CD4-positive, alpha-beta T cell (primary cell): ENCODE measurements at regions not wholly inside any gene's neighbourhood (a gene's known extent, or its start where the extent isn't known, plus 50 kb on each side); places are given as distances from the start of the nearest gene placed in this dataset.
A peak's percentile ranks its signal among the peaks of the same experiment; 100 is the strongest.

Experiments
- ATAC-seq: fragments of 200-7000 bp; cut with Tn5 transposase; one replicate; pipeline ENCODE4 v1.10.0; 2022; ENCODE audit warnings: mild to moderate bottlenecking; ENCODE audit not compliant: poor library complexity
- CTCF ChIA-PET: fragments of 350-600 bp; sonication (Branson Sonifier 250); formaldehyde crosslinking; loops from one replicate; lab custom pipeline; 2021; ENCODE audit warnings: antibody characterized with exemption, inconsistent platforms; lab: Charles Lee
- POLR2A ChIA-PET: fragments of 350-600 bp; sonication (Branson Sonifier 250); formaldehyde crosslinking; loops from one replicate; lab custom pipeline; 2021; ENCODE audit warnings: antibody characterized with exemption, inconsistent platforms; lab: Charles Lee
- DNase-seq, 14 experiments: peaks; one replicate each; pipeline ENCODE4 v3.0.0-alpha.2; 2013 to 2020; ENCODE audit warnings: mixed read lengths in 2 of 14
- H3K27ac ChIP-seq, 2 donors: one replicate each; pipeline versions ENCODE4 v1.5.1 to v1.7.0; 2013; ENCODE audit warnings: low read length in 2 of 2, low read depth in 1 of 2, mild to moderate bottlenecking in 1 of 2
- H3K27me3 ChIP-seq, 2 experiments: 1 replicate in 1 of 2; 2 replicates in 1 of 2; pipeline versions ENCODE4 v1.6.1 to v1.7.0; 2013; ENCODE audit warnings: low read length in 2 of 2, control low read depth in 1 of 2, mild to moderate bottlenecking in 1 of 2, moderate library complexity in 1 of 2; ENCODE audit not compliant: insufficient read depth in 2 of 2, control insufficient read depth in 1 of 2
- H3K36me3 ChIP-seq: one replicate; pipeline ENCODE4 v1.6.1; 2013; ENCODE audit warnings: low read length, control low read depth; ENCODE audit not compliant: insufficient read depth
- H3K4me1 ChIP-seq: one replicate; pipeline ENCODE4 v1.6.1; 2013; ENCODE audit warnings: low read length, control low read depth; ENCODE audit not compliant: insufficient read depth
- H3K4me3 ChIP-seq: one replicate; pipeline ENCODE4 v1.5.1; 2013; ENCODE audit warnings: mild to moderate bottlenecking, low read length, moderate library complexity
- H3K9me3 ChIP-seq, 2 experiments: 1 replicate in 1 of 2; 2 replicates in 1 of 2; pipeline versions ENCODE4 v1.6.1 to v1.7.0; 2013; ENCODE audit warnings: low read length in 2 of 2, mild to moderate bottlenecking in 2 of 2, control low read depth in 1 of 2, moderate library complexity in 1 of 2; ENCODE audit not compliant: control insufficient read depth in 1 of 2, insufficient read depth in 1 of 2
- H3K27ac Mint-ChIP-seq: one replicate; pipeline ENCODE4 v1.8.0; 2020; ENCODE audit warnings: mixed read lengths
- H3K27me3 Mint-ChIP-seq: one replicate; pipeline ENCODE4 v1.8.0; 2021; ENCODE audit warnings: mixed read lengths
- H3K36me3 Mint-ChIP-seq: one replicate; pipeline ENCODE4 v1.8.0; 2021; ENCODE audit warnings: low read depth, mixed read lengths
- H3K4me1 Mint-ChIP-seq: one replicate; pipeline ENCODE4 v1.8.0; 2021; ENCODE audit warnings: low read depth, mixed read lengths
- H3K4me3 Mint-ChIP-seq: one replicate; pipeline ENCODE4 v1.8.0; 2020; ENCODE audit warnings: mild to moderate bottlenecking, mixed read lengths
- H3K9me3 Mint-ChIP-seq: one replicate; pipeline ENCODE4 v1.8.0; 2020; ENCODE audit warnings: mixed read lengths
- CTCF ChIP-seq: fragments of 200-600 bp; IDR thresholded peaks from one replicate; pipeline ENCODE4 v1.8.0; 2022; ENCODE audit warnings: antibody characterized with exemption, mild to moderate bottlenecking
- intact Hi-C, 2 experiments: fragments of 100-400 bp; cut with DNase I in 1 of 2; cut with micrococcal nuclease in 1 of 2; formaldehyde crosslinking; loops; one replicate each; pipeline versions ENCODE4 v1.15.1 to v1.9.0; 2023 to 2025; cut with DNase I, micrococcal nuclease

- H3K9me3 ChIP-seq, result no peaks in the 10 kb centered on the region
- ChIA-PET CTCF (no interaction called here), POLR2A (no interaction called here)
- H3K36me3 Mint-ChIP-seq, result no peaks in the 10 kb centered on the region
- H3K36me3 ChIP-seq, result no peaks in the 10 kb centered on the region
- intact Hi-C loops, result no loop called here
- no peaks in the 10 kb centered on the region for H3K9me3 Mint-ChIP-seq
- no peak overlapping the region for H3K27ac ChIP-seq
- no peak for TF ChIP-seq CTCF
- ATAC-seq, result no peak
- no peak overlapping the region for H3K4me3 Mint-ChIP-seq
- H3K27me3 Mint-ChIP-seq, result no peaks in the 10 kb centered on the region
- peak in 3 of 14 experiments; percentile 16 to 33 (median 25) for DNase-seq
- no peaks in the 10 kb centered on the region for H3K27me3 ChIP-seq
- no peak overlapping the region for H3K4me3 ChIP-seq
- H3K4me1 ChIP-seq, result no peaks in the 10 kb centered on the region
- peaks cover 16% of the 10 kb centered on the region for H3K4me1 Mint-ChIP-seq
- no peak overlapping the region for H3K27ac Mint-ChIP-seq
Measured at GRCh38 chr5:89396278-89396954, 513.4 kb upstream of the MEF2C start.

- Mint-ChIP-seq H3K36me3 (no peaks in the 10 kb centered on the region), H3K9me3 (no peaks in the 10 kb centered on the region), H3K4me1 (peaks cover 16% of the 10 kb centered on the region), H3K27ac (no peak overlapping the region), H3K4me3 (no peak overlapping the region), H3K27me3 (no peaks in the 10 kb centered on the region)
- H3K36me3 ChIP-seq, result no peaks in the 10 kb centered on the region
- no peak for DNase-seq
- no peak overlapping the region for H3K4me3 ChIP-seq
- ChIA-PET CTCF (no interaction called here), POLR2A (no interaction called here)
- H3K27me3 ChIP-seq, result no peaks in the 10 kb centered on the region
- no peaks in the 10 kb centered on the region for H3K9me3 ChIP-seq
- H3K4me1 ChIP-seq, result no peaks in the 10 kb centered on the region
- intact Hi-C loops, result no loop called here
- no peak for ATAC-seq
- TF ChIP-seq CTCF, result no peak
- H3K27ac ChIP-seq, result no peak overlapping the region
Measured at GRCh38 chr5:89395111-89395510, 512.1 kb upstream of the MEF2C start.

- Histone ChIP-seq H3K27ac (no peak overlapping the region), H3K36me3 (no peaks in the 10 kb centered on the region), H3K4me1 (no peaks in the 10 kb centered on the region), H3K4me3 (no peak overlapping the region), H3K27me3 (no peaks in the 10 kb centered on the region), H3K9me3 (no peaks in the 10 kb centered on the region)
- ATAC-seq, result no peak
- no peaks in the 10 kb centered on the region for H3K36me3 Mint-ChIP-seq
- H3K4me3 Mint-ChIP-seq, result no peak overlapping the region
- H3K9me3 Mint-ChIP-seq, result no peaks in the 10 kb centered on the region
- intact Hi-C loops, result no loop called here
- CTCF ChIA-PET, result no interaction called here
- no peak for TF ChIP-seq CTCF
- H3K4me1 Mint-ChIP-seq, result no peaks in the 10 kb centered on the region
- no peaks in the 10 kb centered on the region for H3K27me3 Mint-ChIP-seq
- POLR2A ChIA-PET, result no interaction called here
- H3K27ac Mint-ChIP-seq, result no peak overlapping the region
- DNase-seq, result no peak
Measured at GRCh38 chr5:89388872-89389271, 505.9 kb upstream of the MEF2C start.
